DND-41 (cell line): ENCODE measurements at regions not wholly inside any gene's neighbourhood (a gene's known extent, or its start where the extent isn't known, plus 50 kb on each side); places are given as distances from the start of the nearest gene placed in this dataset.

Experiments used
- ATAC-seq: fragments of 200-7000 bp; cut with Tn5 transposase; 3 replicates; pipeline ENCODE4 v1.9.1; 2021; ENCODE audit warnings: low read depth; ENCODE audit not compliant: insufficient read depth
- DNase-seq: peaks from one replicate; pipeline ENCODE4 v3.0.0-alpha.2; 2020
- H2AFZ ChIP-seq: 2 replicates; pipeline ENCODE4 v1.6.0; 2012; ENCODE audit warnings: low read depth, low read length
- H3K27ac ChIP-seq: 2 replicates; pipeline ENCODE4 v1.5.1; 2012; ENCODE audit warnings: low read length, inconsistent platforms
- H3K27me3 ChIP-seq: fragments of 200-600 bp; sonication (generic); 2 replicates; pipeline ENCODE4 v1.6.0; 2012; ENCODE audit warnings: low read length, mild to moderate bottlenecking, inconsistent platforms; ENCODE audit not compliant: insufficient read depth, poor library complexity
- H3K36me3 ChIP-seq: 2 replicates; pipeline ENCODE4 v1.5.1; 2012; ENCODE audit warnings: low read length, inconsistent platforms; ENCODE audit not compliant: insufficient read depth
- H3K4me1 ChIP-seq: 2 replicates; pipeline ENCODE4 v1.5.1; 2012; ENCODE audit warnings: mild to moderate bottlenecking, low read length; ENCODE audit not compliant: insufficient read depth
- H3K4me2 ChIP-seq: 2 replicates; pipeline ENCODE4 v1.6.0; 2012; ENCODE audit warnings: mild to moderate bottlenecking, moderate library complexity, low read length, inconsistent platforms; ENCODE audit not compliant: insufficient read depth
- H3K4me3 ChIP-seq, 2 experiments: fragments of 200-600 bp in 1 of 2; shearing (Covaris generic) in 1 of 2; 2 replicates each; pipeline ENCODE4 v1.5.1; 2012 to 2016; ENCODE audit warnings: inconsistent platforms in 2 of 2, low read length in 2 of 2, mild to moderate bottlenecking in 2 of 2, low read depth in 1 of 2, moderate library complexity in 1 of 2
- H3K79me2 ChIP-seq: 2 replicates; pipeline ENCODE4 v1.6.0; 2012; ENCODE audit warnings: low read length, inconsistent platforms; ENCODE audit not compliant: insufficient read depth
- H3K9ac ChIP-seq: 2 replicates; pipeline ENCODE4 v1.6.0; 2012; ENCODE audit warnings: low read depth, mild to moderate bottlenecking, inconsistent platforms, low read length, moderate library complexity
- H3K9me3 ChIP-seq: 2 replicates; pipeline ENCODE4 v1.5.1; 2012; ENCODE audit warnings: low read length, moderate library complexity, mild to moderate bottlenecking, inconsistent platforms; ENCODE audit not compliant: insufficient read depth, severe bottlenecking
- H4K20me1 ChIP-seq: 2 replicates; pipeline ENCODE4 v1.6.0; 2012; ENCODE audit warnings: low read length; ENCODE audit not compliant: insufficient read depth
- CTCF ChIP-seq: IDR thresholded peaks from 2 replicates; pipeline ENCODE4 v1.5.1; 2012; ENCODE audit warnings: borderline replicate concordance, low read length, moderate library complexity, mild to moderate bottlenecking; ENCODE audit not compliant: poor library complexity, severe bottlenecking; ENCODE audit errors: extremely low read depth
- EZH2 ChIP-seq: IDR thresholded peaks from 3 replicates; pipeline ENCODE4 v1.6.1; 2012; ENCODE audit warnings: borderline replicate concordance, low read depth, mild to moderate bottlenecking, moderate library complexity, low read length, inconsistent platforms; ENCODE audit not compliant: severe bottlenecking

DNA sequence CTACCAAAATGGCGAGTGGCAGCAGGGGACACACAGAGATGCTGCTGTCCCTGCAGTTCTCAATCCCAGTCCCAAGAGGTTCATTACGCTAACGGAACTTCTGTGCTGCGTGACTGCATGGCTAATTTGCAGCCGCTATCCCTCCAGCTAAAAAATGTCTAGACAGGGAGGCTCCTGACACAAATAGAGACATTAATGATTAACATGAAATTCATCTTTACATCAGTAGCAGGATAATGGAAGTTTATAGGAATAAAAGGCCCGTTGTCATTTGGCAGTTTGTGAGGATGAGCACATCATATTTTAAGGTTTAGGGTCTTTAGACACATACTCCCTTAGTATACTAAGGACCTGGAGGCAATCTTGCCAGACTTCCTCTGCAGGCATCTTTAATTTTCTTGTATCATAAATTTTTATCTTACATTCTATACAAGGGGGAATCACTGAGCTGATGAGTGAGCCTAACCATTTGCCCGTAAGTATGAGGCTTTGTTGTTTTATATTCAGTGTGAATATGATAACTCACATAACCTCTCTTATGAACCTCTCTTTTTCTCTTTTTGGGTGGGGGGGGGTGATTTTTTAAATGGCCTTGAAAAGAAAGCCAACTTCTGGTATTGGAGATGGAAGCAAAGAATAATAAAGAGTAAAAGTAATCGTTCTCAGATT lies 99.8 kb upstream of the OR9G4 start:
- ATAC-seq: no peak
- no peak for DNase-seq
- Histone ChIP-seq H2AFZ (no peak overlapping the region), H3K9me3 (no peaks in the 10 kb centered on the region), H3K79me2 (no peaks in the 10 kb centered on the region), H4K20me1 (no peaks in the 10 kb centered on the region), H3K4me3 (no peak overlapping the region), H3K4me2 (no peak overlapping the region), H3K9ac (no peak overlapping the region), H3K27me3 (no peaks in the 10 kb centered on the region), H3K36me3 (no peaks in the 10 kb centered on the region), H3K4me1 (no peaks in the 10 kb centered on the region), H3K27ac (no peak overlapping the region)
- TF ChIP-seq CTCF (no peak), EZH2 (no peak)

- H3K27me3 ChIP-seq: no peaks in the 10 kb centered on the region
- no peaks in the 10 kb centered on the region for H3K36me3 ChIP-seq
- H3K4me1 ChIP-seq: no peaks in the 10 kb centered on the region
- no peak overlapping the region for H3K4me2 ChIP-seq
- H3K27ac ChIP-seq: no peak overlapping the region
- H2AFZ ChIP-seq: no peak overlapping the region
- TF ChIP-seq CTCF (no peak), EZH2 (no peak)
- no peaks in the 10 kb centered on the region for H3K9me3 ChIP-seq
- no peak overlapping the region for H3K4me3 ChIP-seq
- no peak overlapping the region for H3K9ac ChIP-seq
- ATAC-seq (no peak), DNase-seq (no peak)
- no peaks in the 10 kb centered on the region for H4K20me1 ChIP-seq
- no peaks in the 10 kb centered on the region for H3K79me2 ChIP-seq
These were observed 98.4 kb upstream of the OR9G4 start for GRCh38 chr11:56846631-56847576.

DNA sequence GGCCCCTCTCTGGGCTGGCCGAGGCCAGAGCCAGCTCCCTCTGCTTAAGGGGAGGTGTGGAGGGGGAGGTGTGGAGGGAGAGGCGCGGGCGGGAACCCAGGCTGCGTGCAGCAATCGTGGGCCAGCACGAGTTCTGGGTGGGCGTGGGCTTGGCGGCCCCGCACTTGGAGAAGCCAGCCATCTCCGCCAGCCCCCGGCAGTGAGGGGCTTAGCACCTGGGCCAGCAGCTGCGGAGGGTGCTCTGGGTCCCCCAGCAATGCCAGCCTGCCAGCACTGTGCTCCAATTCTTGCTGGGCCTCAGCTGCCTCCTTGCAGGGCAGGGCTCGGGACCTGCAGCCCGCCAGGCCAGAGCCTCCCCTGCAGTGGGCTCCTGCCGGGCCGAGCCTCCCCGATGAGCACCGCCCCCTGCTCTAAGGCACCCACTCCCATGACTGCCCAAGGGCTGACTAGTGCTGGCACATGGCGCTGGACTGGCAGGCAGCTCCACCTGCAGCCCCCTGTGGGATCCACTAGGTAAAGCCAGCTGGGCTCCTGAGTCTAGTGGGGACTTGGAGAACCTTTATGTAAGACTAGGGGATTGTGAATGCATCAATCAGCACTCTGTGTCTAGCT lies 96.7 kb upstream of the OR9G4 start:
- H3K4me1 ChIP-seq: no peaks in the 10 kb centered on the region
- no peak overlapping the region for H2AFZ ChIP-seq

More for the DNA sequence above, 96.7 kb upstream of the OR9G4 start:
- Histone ChIP-seq H3K9me3 (no peaks in the 10 kb centered on the region), H3K27me3 (no peaks in the 10 kb centered on the region), H3K27ac (no peak overlapping the region), H3K4me3 (no peak overlapping the region), H3K4me2 (no peak overlapping the region), H4K20me1 (no peaks in the 10 kb centered on the region), H3K36me3 (no peaks in the 10 kb centered on the region), H3K79me2 (no peaks in the 10 kb centered on the region), H3K9ac (no peak overlapping the region)
- no peak for DNase-seq
- ATAC-seq: no peak
- no peak for TF ChIP-seq EZH2
- TF ChIP-seq CTCF: no peak
